ENCODE measurements at regions not wholly inside any gene's neighbourhood (a gene's known extent, or its start where the extent isn't known, plus 50 kb on each side); places are given as distances from the start of the nearest gene placed in this dataset.

DNA sequence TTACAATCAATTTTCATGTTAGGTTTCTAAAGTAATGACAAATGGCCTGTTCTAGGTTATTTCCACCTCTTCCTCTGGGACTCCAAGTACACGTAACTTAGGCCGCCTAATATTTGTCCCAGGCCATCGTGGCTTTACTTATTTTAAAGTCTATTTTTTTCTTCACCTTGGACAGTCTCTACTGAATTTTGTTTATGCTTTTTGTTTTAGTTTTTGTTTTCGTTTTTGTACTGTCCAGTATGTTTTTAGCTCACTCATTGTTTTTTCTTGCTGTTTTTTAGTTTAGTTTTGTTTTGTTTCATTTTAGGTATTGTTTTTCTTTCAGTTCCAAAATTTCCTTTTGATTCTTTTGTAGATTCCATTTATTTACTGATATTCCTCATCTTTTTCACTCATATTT is 187.7 kb upstream of the RNPC3 start:
- TF ChIP-seq CTCF (IDR thresholded peaks at IDR 0.05; ENCODE audit: extremely low read depth, insufficient read depth, missing control alignments) = no peak
- in situ Hi-C loops (cut with MboI; ENCODE audit: low pct_unique_long_range_greater_than_20kb, low sequenced_read_pairs, unreplicated experiment) = no loop called here
- DNase-seq (ENCODE audit: low spot score) = no peak

DNA sequence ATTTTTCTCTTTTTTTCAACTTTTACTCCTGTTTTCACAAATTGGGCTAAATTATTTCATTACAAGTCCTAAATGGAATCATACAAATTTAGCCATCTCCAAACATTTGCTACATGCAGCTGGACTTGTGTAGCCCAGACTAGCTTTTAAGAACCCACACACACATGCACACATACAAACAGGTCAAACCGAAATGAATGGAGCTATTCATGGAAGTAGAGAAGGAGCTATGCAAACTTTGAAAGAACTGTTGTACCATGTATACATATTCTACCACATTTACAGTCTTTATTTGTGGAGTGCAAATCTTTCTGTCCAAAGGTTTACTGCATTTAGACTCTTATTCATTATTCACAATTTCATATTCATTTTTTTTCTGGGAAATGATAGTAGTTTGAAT is 189.1 kb upstream of the RNPC3 start:
- DNase-seq (ENCODE audit: low spot score) = no peak
- in situ Hi-C loops (cut with MboI; ENCODE audit: low pct_unique_long_range_greater_than_20kb, low sequenced_read_pairs, unreplicated experiment) = no loop called here
- TF ChIP-seq CTCF (IDR thresholded peaks at IDR 0.05; ENCODE audit: extremely low read depth, insufficient read depth, missing control alignments) = no peak

DNA sequence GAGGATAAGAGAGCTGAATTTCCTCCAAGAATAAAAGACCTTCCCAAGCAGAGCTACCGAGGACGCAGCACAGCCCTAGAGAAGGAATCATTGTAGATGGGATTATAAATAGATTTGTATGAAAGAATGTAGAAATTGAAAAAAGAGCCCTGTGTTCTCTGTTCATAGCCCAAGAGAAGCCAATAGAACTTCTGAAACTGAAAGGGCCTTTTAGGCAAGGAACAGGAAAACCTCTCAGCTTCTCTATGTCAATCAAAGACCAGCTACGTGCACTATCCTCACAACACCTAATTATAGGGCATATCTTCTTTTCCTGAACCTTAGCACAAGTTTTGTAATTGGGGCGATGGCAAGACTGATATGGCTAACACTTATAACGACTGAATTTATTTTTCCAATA is 192.4 kb upstream of the RNPC3 start:
- in situ Hi-C loops (cut with MboI; ENCODE audit: low pct_unique_long_range_greater_than_20kb, low sequenced_read_pairs, unreplicated experiment) = no loop called here
- DNase-seq (ENCODE audit: low spot score) = no peak
- no peak for TF ChIP-seq CTCF (IDR thresholded peaks at IDR 0.05; ENCODE audit: extremely low read depth, insufficient read depth, missing control alignments)

DNA sequence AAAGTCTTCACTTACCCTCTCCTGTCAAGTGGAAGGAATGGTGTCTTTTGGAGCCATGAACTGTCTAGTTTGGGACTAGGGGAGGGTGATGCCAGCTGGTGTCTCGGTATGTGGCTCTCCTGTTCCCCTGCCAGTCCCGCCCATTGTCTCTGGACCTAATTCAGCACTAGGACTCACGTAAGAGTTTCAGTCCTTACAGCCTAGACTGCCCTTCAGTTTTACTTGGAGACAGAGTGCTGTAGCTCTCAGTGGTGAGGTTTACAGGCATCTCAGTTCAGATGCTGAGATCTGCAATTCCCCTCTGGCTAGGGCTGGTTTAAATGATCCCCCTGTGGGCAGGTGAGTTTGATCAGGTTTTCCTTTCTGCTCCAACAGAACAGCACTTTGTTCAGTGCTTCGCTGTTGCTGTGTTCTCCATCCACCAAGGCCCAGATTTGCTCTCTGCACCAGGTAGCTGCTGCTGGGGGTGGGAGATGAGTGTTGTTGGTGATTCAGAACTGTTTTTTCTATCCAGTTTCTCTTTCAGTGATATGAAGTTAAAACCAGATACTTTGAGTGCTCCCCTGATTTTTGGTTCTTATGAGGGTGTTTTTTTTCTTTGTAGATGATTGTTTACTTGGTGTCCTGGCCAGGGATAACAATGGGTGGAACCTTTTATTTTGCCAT is 198.3 kb upstream of the RNPC3 start:
- no peak for TF ChIP-seq CTCF (IDR thresholded peaks at IDR 0.05; ENCODE audit: extremely low read depth, insufficient read depth, missing control alignments)
- no peak for DNase-seq (ENCODE audit: low spot score)
- in situ Hi-C loops (cut with MboI; ENCODE audit: low pct_unique_long_range_greater_than_20kb, low sequenced_read_pairs, unreplicated experiment) = no loop called here

DNA sequence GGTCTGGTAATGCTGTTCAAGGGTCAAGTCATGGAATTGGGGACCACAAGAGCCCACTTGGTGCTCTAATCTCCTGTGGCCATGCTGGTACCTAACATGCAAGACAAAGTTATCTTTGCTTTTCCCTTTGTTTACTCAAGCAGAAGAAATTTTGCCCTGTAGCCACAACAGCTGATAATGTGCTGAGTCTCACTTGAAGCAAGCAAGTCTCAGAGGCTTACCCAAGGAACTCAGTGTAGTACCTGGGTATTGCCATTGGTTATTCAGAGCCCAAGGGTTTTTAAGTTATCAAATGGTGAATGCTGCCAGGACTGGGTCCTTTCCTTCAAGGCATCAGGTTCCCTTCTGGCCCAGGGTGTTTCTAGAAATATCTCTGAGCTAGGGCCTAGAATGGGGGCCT is 198.9 kb upstream of the RNPC3 start:
- DNase-seq (ENCODE audit: low spot score) = no peak
- no peak for TF ChIP-seq CTCF (IDR thresholded peaks at IDR 0.05; ENCODE audit: extremely low read depth, insufficient read depth, missing control alignments)
- in situ Hi-C loops (cut with MboI; ENCODE audit: low pct_unique_long_range_greater_than_20kb, low sequenced_read_pairs, unreplicated experiment) = no loop called here

DNA sequence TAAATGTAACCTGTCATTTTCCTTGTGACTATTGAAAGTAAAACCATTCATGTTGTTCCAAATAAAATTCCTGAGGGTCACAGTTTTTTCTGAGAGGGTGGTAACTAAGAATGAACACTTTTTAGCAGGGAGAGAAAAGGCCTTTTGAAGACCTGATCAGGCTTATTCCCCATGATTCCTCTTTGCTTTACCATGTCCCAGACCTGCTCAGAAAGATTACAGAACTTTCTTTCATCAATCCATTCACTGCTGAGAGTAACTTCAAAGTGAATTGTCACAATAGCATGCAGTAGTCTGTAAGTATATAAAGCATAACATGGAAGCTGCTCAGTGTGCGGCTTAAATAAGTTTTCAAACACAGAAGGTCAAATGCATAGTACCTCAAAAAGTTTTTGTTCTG is 201.5 kb upstream of the COL11A1 start:
- DNase-seq (ENCODE audit: low spot score) = no peak
- in situ Hi-C loops (cut with MboI; ENCODE audit: low pct_unique_long_range_greater_than_20kb, low sequenced_read_pairs, unreplicated experiment) = no loop called here
- no peak for TF ChIP-seq CTCF (IDR thresholded peaks at IDR 0.05; ENCODE audit: extremely low read depth, insufficient read depth, missing control alignments)

DNA sequence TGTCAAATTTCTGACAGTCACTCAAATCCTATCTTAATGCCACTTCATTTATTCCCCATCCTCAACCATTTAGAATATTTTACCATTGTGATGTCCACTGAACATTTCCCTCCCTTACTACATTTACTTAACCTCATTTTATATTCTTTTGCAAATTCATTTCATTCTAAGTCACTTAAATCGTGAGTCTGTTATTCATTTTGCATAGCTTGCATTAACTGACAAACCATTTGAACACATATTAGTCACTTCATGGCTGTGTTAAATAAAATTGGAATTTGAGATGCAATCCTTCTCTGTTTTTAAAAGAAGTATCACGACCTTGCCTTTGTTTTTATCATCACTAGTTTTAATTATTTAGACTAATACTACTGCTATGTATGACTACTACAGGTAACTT is 199.4 kb upstream of the COL11A1 start:
- no peak for DNase-seq (ENCODE audit: low spot score)
- in situ Hi-C loops (cut with MboI; ENCODE audit: low pct_unique_long_range_greater_than_20kb, low sequenced_read_pairs, unreplicated experiment) = no loop called here
- TF ChIP-seq CTCF (IDR thresholded peaks at IDR 0.05; ENCODE audit: extremely low read depth, insufficient read depth, missing control alignments) = no peak
